ENCODE measurements at regions not wholly inside any gene's neighbourhood (a gene's known extent, or its start where the extent isn't known, plus 50 kb on each side); places are given as distances from the start of the nearest gene placed in this dataset.

GRCh38 chr2:43057026-43057741 is 169.2 kb downstream of the ZFP36L2 start:
- ATAC-seq (no peak), DNase-seq (ENCODE audit: low read depth, low spot score) (no peak)
- no peak overlapping the region for H3K4me3 ChIP-seq (replicated peaks in 1 of 2; ENCODE audit: low read depth in 1 of 2, low read length in 2 of 2)
- no peaks in the 10 kb centered on the region for H3K9me3 ChIP-seq (ENCODE audit: control insufficient read depth in 1 of 2, insufficient read depth in 1 of 2, low read depth in 1 of 2, low read length in 2 of 2)
- intact Hi-C loops (cut with micrococcal nuclease): no loop called here
- no peaks in the 10 kb centered on the region for H3K36me3 ChIP-seq (ENCODE audit: control insufficient read depth in 1 of 2, insufficient read depth in 2 of 2, low read length in 2 of 2)
- peaks cover 0 to 3% of the 10 kb centered on the region in 2 experiments; a peak in 1 of 4 replicates for H3K4me1 ChIP-seq (ENCODE audit: control insufficient read depth in 1 of 2, insufficient read depth in 2 of 2, low read length in 2 of 2)
- CTCF ChIA-PET: no interaction called here
- no peak overlapping the region for H3K4me2 ChIP-seq (ENCODE audit: low read length)
- no TSS peak for BruUV-seq (replicated peaks)
- H3K27ac ChIP-seq (ENCODE audit: low read depth, low read length): no peak overlapping the region
- POLR2A ChIA-PET: no interaction called here
- RAD21 ChIA-PET (ENCODE audit: low non-redundant PET in 1 of 2, low total read pairs in 2 of 2, uncharacterized antibody in 2 of 2, unreplicated experiment in 2 of 2): no interaction called here
- H4K20me1 ChIP-seq (ENCODE audit: insufficient read depth): no peaks in the 10 kb centered on the region
- H3K9ac ChIP-seq (ENCODE audit: low read length): no peak overlapping the region
- H3K9me2 ChIP-seq (ENCODE audit: insufficient read depth): no peaks in the 10 kb centered on the region
- TF ChIP-seq EZH2 (IDR thresholded peaks at IDR 0.05) (no peak), ZNF274 (IDR thresholded peaks at IDR 0.05; ENCODE audit: low read depth, low read length) (no peak), SRF (IDR thresholded peaks at IDR 0.05; ENCODE audit: low read depth) (no peak), ELF1 (IDR thresholded peaks at IDR 0.05; ENCODE audit: borderline replicate concordance, low read depth) (no peak), YY1 (IDR thresholded peaks at IDR 0.05; ENCODE audit: extremely low read depth, insufficient replicate concordance, low read depth, low read length) (no peak), FOSL1 (IDR thresholded peaks at IDR 0.05; ENCODE audit: low read depth) (no peak), JUND (IDR thresholded peaks at IDR 0.05) (no peak), REST (IDR thresholded peaks at IDR 0.05; ENCODE audit: low read depth) (no peak), CEBPB (IDR thresholded peaks at IDR 0.05; ENCODE audit: low read depth) (no peak), POLR2A (IDR thresholded peaks at IDR 0.05; ENCODE audit: borderline replicate concordance, extremely low read depth, insufficient read depth, insufficient read length) (no peak), EGR1 (IDR thresholded peaks at IDR 0.05; ENCODE audit: low read depth) (no peak), ZFX (IDR thresholded peaks at IDR 0.05) (no peak), ZBTB33 (IDR thresholded peaks at IDR 0.05; ENCODE audit: extremely low read depth, insufficient replicate concordance, low read length) (no peak), SP1 (IDR thresholded peaks at IDR 0.05; ENCODE audit: low read depth) (no peak), POLR2AphosphoS5 (IDR thresholded peaks at IDR 0.05; ENCODE audit: low read depth, low read length) (no peak), EZH2phosphoT487 (IDR thresholded peaks at IDR 0.05; ENCODE audit: borderline replicate concordance) (no peak), MAX (IDR thresholded peaks at IDR 0.05) (no peak), ATF3 (IDR thresholded peaks at IDR 0.05) (no peak), TCF7L2 (IDR thresholded peaks at IDR 0.05; ENCODE audit: borderline replicate concordance, extremely low read depth, insufficient read depth, insufficient read length) (no peak), SIN3A (IDR thresholded peaks at IDR 0.05; ENCODE audit: low read depth) (no peak)
- no peaks in the 10 kb centered on the region for H3K27me3 ChIP-seq (ENCODE audit: insufficient read depth, low read length)
- H3K79me2 ChIP-seq (ENCODE audit: insufficient read depth, low read length): no peaks in the 10 kb centered on the region
- no peak overlapping the region for H2AFZ ChIP-seq (ENCODE audit: low read depth, low read length, poor library complexity, severe bottlenecking)
